Tibial nerve (tissue), 4 donors: ENCODE measurements at regions not wholly inside any gene's neighbourhood (a gene's known extent, or its start where the extent isn't known, plus 50 kb on each side); places are given as distances from the start of the nearest gene placed in this dataset.

ENCODE experiments used
- DNase-seq, 2 donors: peaks; one replicate each; pipeline ENCODE4 v3.0.0-alpha.2; 2019; ENCODE audit warnings: low spot score in 2 of 2
- H3K27ac ChIP-seq, 4 donors: fragments of 200-600 bp; sonication (generic) in 3 of 4; one replicate each; pipeline ENCODE4 v1.5.1; 2017 to 2019; ENCODE audit warnings: mild to moderate bottlenecking in 1 of 4
- H3K27me3 ChIP-seq, 2 donors: fragments of 200-600 bp; sonication (generic) in 1 of 2; one replicate each; pipeline versions ENCODE4 v1.5.1 to v1.6.0; 2017 to 2019
- H3K36me3 ChIP-seq, 3 donors: fragments of 200-600 bp; sonication (generic); one replicate each; pipeline ENCODE4 v1.5.1; 2018 to 2019
- H3K4me1 ChIP-seq, 4 donors: fragments of 200-600 bp; sonication (generic) in 3 of 4; one replicate each; pipeline ENCODE4 v1.5.1; 2017 to 2019
- H3K4me3 ChIP-seq, 4 donors: fragments of 200-600 bp; sonication (generic) in 3 of 4; one replicate each; pipeline ENCODE4 v1.5.1; 2017 to 2019; ENCODE audit warnings: mild to moderate bottlenecking in 1 of 4, moderate library complexity in 1 of 4
- H3K9me3 ChIP-seq, 4 donors: fragments of 200-600 bp; sonication (generic) in 3 of 4; one replicate each; pipeline ENCODE4 v1.5.1; 2017 to 2019
- CTCF ChIP-seq, 5 experiments: fragments of 200-600 bp in 3 of 5; fragments of 450-650 bp in 2 of 5; sonication (generic) in 3 of 5; IDR thresholded peaks; one replicate each; pipeline ENCODE4 v1.5.1; 2016 to 2019; ENCODE audit warnings: antibody characterized with exemption in 5 of 5, mild to moderate bottlenecking in 3 of 5, moderate library complexity in 2 of 5
- EP300 ChIP-seq, 2 donors: sonication (generic); formaldehyde crosslinking; IDR thresholded peaks; one replicate each; pipeline ENCODE4 v1.6.1; 2017; ENCODE audit warnings: antibody characterized with exemption in 2 of 2, mild to moderate bottlenecking in 1 of 2
- POLR2A ChIP-seq, 2 donors: fragments of 450-650 bp; IDR thresholded peaks; one replicate each; pipeline ENCODE4 v1.6.1; 2017; ENCODE audit warnings: antibody characterized with exemption in 2 of 2, mild to moderate bottlenecking in 2 of 2, moderate library complexity in 2 of 2
- WGBS, 2 donors: methylation state at CpG; one replicate each; pipeline ENCODE4 v1.1.5; 2018; 5-methylcytosine and 5-hydroxymethylcytosine counted together

- Histone ChIP-seq H3K4me3 (no peak overlapping the region), H3K9me3 (no peaks in the 10 kb centered on the region), H3K36me3 (no peaks in the 10 kb centered on the region), H3K27me3 (no peaks in the 10 kb centered on the region), H3K4me1 (no peaks in the 10 kb centered on the region), H3K27ac (no peak overlapping the region)
- TF ChIP-seq EP300 (IDR thresholded peaks at IDR 0.05) (no peak), CTCF (IDR thresholded peaks at IDR 0.05) (no peak), POLR2A (IDR thresholded peaks at IDR 0.05) (no peak)
- WGBS, 2 donors: 92 to 94% methylated on average over 3 of the region's 3 CpGs
- DNase-seq: no peak
Measured at GRCh38 chr3:170718848-170719247, 133.0 kb upstream of the SLC7A14 start.

- no peak overlapping the region for H3K27ac ChIP-seq
- TF ChIP-seq CTCF (IDR thresholded peaks at IDR 0.05) (no peak), EP300 (IDR thresholded peaks at IDR 0.05) (no peak), POLR2A (IDR thresholded peaks at IDR 0.05) (no peak)
- no peaks in the 10 kb centered on the region for H3K36me3 ChIP-seq
- no peaks in the 10 kb centered on the region for H3K4me1 ChIP-seq
- H3K9me3 ChIP-seq: no peaks in the 10 kb centered on the region
- 62 to 63% methylated on average over 6 of the region's 6 CpGs for WGBS, 2 donors
- DNase-seq: peak in 1 of 2 donors; percentile 21
- no peaks in the 10 kb centered on the region for H3K27me3 ChIP-seq
- H3K4me3 ChIP-seq: no peak overlapping the region
Measured at GRCh38 chr3:170717410-170718402, 131.8 kb upstream of the SLC7A14 start.

- no peaks in the 10 kb centered on the region for H3K4me1 ChIP-seq
- no peak overlapping the region for H3K27ac ChIP-seq
- H3K9me3 ChIP-seq: no peaks in the 10 kb centered on the region
- no peaks in the 10 kb centered on the region for H3K36me3 ChIP-seq
- WGBS, 2 donors: 59 to 83% methylated on average over 5 of the region's 5 CpGs
- no peak overlapping the region for H3K4me3 ChIP-seq
- no peaks in the 10 kb centered on the region for H3K27me3 ChIP-seq
- TF ChIP-seq EP300 (IDR thresholded peaks at IDR 0.05) (no peak), CTCF (IDR thresholded peaks at IDR 0.05) (no peak), POLR2A (IDR thresholded peaks at IDR 0.05) (no peak)
- DNase-seq: no peak
Measured at GRCh38 chr3:170716172-170716805, 130.4 kb upstream of the SLC7A14 start.

GRCh38 chr3:170714562-170715535 lies 129.0 kb upstream of the SLC7A14 start:
- Histone ChIP-seq H3K4me3 (no peak overlapping the region), H3K4me1 (no peaks in the 10 kb centered on the region), H3K27me3 (no peaks in the 10 kb centered on the region), H3K27ac (no peak overlapping the region), H3K36me3 (peaks cover 0 to 4% (median 0%) of the 10 kb centered on the region in 3 donors), H3K9me3 (peaks cover 0 to 7% (median 3%) of the 10 kb centered on the region in 4 donors)
- 82 to 83% methylated on average over 3 of the region's 3 CpGs for WGBS, 2 donors
- DNase-seq: no peak
- TF ChIP-seq EP300 (IDR thresholded peaks at IDR 0.05) (no peak), POLR2A (IDR thresholded peaks at IDR 0.05) (no peak), CTCF (IDR thresholded peaks at IDR 0.05) (no peak)
